PC-3 (cell line): ENCODE measurements at regions not wholly inside any gene's neighbourhood (a gene's known extent, or its start where the extent isn't known, plus 50 kb on each side); places are given as distances from the start of the nearest gene placed in this dataset.

Experiments used
- ATAC-seq: fragments of 200-7000 bp; cut with Tn5 transposase; 2 replicates; pipeline ENCODE4 v1.9.1; 2020; ENCODE audit warnings: mild to moderate bottlenecking, moderate library complexity
- BruUV-seq: library from RNA; stranded (reverse); fragments of 400-500 nt; replicated peaks from 2 replicates; lab custom pipeline; 2021; lab: Mats Ljungman, UMichigan
- CTCF ChIA-PET: fragments of 300-600 bp; sonication (Branson Sonifier 250); formaldehyde crosslinking; loops from one replicate; lab custom pipeline; 2022; ENCODE audit warnings: antibody characterized with exemption; lab: Charles Lee
- POLR2A ChIA-PET: fragments of 300-600 bp; sonication (Branson Sonifier 250); formaldehyde crosslinking; loops from one replicate; lab custom pipeline; 2022; ENCODE audit warnings: antibody characterized with exemption; ENCODE audit not compliant: unreplicated experiment; lab: Charles Lee
- DNase-seq: peaks from one replicate; pipeline ENCODE4 v3.0.0-alpha.2; 2015
- H2AFZ ChIP-seq: fragments of 300-600 bp; sonication (generic); 2 replicates; pipeline ENCODE4 v1.6.0; 2016; ENCODE audit warnings: antibody characterized with exemption, low read length
- H3F3A ChIP-seq: fragments of 300-600 bp; sonication (generic); one replicate; pipeline ENCODE4 v1.6.0; 2017; ENCODE audit warnings: antibody characterized with exemption, low read length, control low read depth, mild to moderate bottlenecking; ENCODE audit not compliant: unreplicated experiment
- H3K27ac ChIP-seq: fragments of 300-600 bp; sonication (generic); 2 replicates; pipeline ENCODE4 v1.5.1; 2016; ENCODE audit warnings: mild to moderate bottlenecking, low read length
- H3K27me3 ChIP-seq: fragments of 300-600 bp; sonication (generic); 2 replicates; pipeline ENCODE4 v1.6.1; 2016; ENCODE audit warnings: low read length, mixed read lengths
- H3K36me3 ChIP-seq: fragments of 300-600 bp; sonication (generic); 2 replicates; pipeline ENCODE4 v1.6.1; 2016; ENCODE audit warnings: low read depth, mixed run types, low read length, mixed read lengths
- H3K4me1 ChIP-seq: fragments of 300-600 bp; sonication (generic); 2 replicates; pipeline ENCODE4 v1.5.1; 2016; ENCODE audit warnings: low read length; ENCODE audit not compliant: insufficient read depth
- H3K4me2 ChIP-seq: fragments of 300-600 bp; sonication (generic); 2 replicates; pipeline ENCODE4 v1.6.0; 2016; ENCODE audit warnings: low read length
- H3K4me3 ChIP-seq: fragments of 300-600 bp; sonication (generic); 2 replicates; pipeline ENCODE4 v1.5.1; 2016; ENCODE audit warnings: mild to moderate bottlenecking, low read length, mixed read lengths
- H3K79me2 ChIP-seq: fragments of 300-600 bp; sonication (generic); 2 replicates; pipeline ENCODE4 v1.6.1; 2017; ENCODE audit warnings: low read length, mixed read lengths
- H3K9ac ChIP-seq: fragments of 300-600 bp; sonication (generic); 2 replicates; pipeline ENCODE4 v1.6.0; 2016; ENCODE audit warnings: mild to moderate bottlenecking, low read length
- H3K9me2 ChIP-seq: fragments of 300-600 bp; sonication (generic); replicated peaks from 2 replicates; pipeline ENCODE4 v1.6.1; 2016; ENCODE audit warnings: mixed run types, low read length, mixed read lengths
- H3K9me3 ChIP-seq: fragments of 300-600 bp; sonication (generic); 2 replicates; pipeline ENCODE4 v1.6.1; 2016; ENCODE audit warnings: low read length, mixed read lengths
- H4K20me1 ChIP-seq: fragments of 300-600 bp; sonication (generic); 2 replicates; pipeline ENCODE4 v1.6.1; 2016; ENCODE audit warnings: low read length, mixed read lengths
- CTCF ChIP-seq: fragments of 300-600 bp; sonication (generic); conservative IDR thresholded peaks from 2 replicates; pipeline ENCODE4 v1.5.1; 2017; ENCODE audit warnings: antibody characterized with exemption, low read depth, mild to moderate bottlenecking, low read length
- EZH2 ChIP-seq: fragments of 300-600 bp; sonication (generic); IDR thresholded peaks from one replicate; pipeline ENCODE4 v1.6.1; 2017; ENCODE audit warnings: antibody characterized with exemption, mild to moderate bottlenecking, low read length; ENCODE audit not compliant: unreplicated experiment
- EZH2phosphoT487 ChIP-seq: fragments of 300-600 bp; sonication (generic); IDR thresholded peaks from 2 replicates; pipeline ENCODE4 v1.6.1; 2018; ENCODE audit warnings: mild to moderate bottlenecking, antibody characterized with exemption, low read length, borderline replicate concordance
- intact Hi-C: fragments of 100-400 bp; cut with micrococcal nuclease; formaldehyde crosslinking; loops from 2 replicates; pipeline ENCODE4 v1.9.0; 2023

- no peaks in the 10 kb centered on the region for H4K20me1 ChIP-seq
- peaks cover 22% of the 10 kb centered on the region for H3K27me3 ChIP-seq
- no TSS peak for BruUV-seq
- no peak overlapping the region for H2AFZ ChIP-seq
- H3K4me2 ChIP-seq: no peak overlapping the region
- H3K9me3 ChIP-seq: no peaks in the 10 kb centered on the region
- H3F3A ChIP-seq: no peaks in the 10 kb centered on the region
- H3K4me3 ChIP-seq: no peak overlapping the region
- POLR2A ChIA-PET: no interaction called here
- no peak overlapping the region for H3K9ac ChIP-seq
- H3K27ac ChIP-seq: no peak overlapping the region
- CTCF ChIA-PET: no interaction called here
- no peaks in the 10 kb centered on the region for H3K9me2 ChIP-seq
- H3K4me1 ChIP-seq: no peaks in the 10 kb centered on the region
- DNase-seq (no peak), ATAC-seq (no peak)
- intact Hi-C loops: no loop called here
- no peak for TF ChIP-seq CTCF
- no peak for TF ChIP-seq EZH2
- TF ChIP-seq EZH2phosphoT487: no peak
- H3K36me3 ChIP-seq: no peaks in the 10 kb centered on the region
- no peaks in the 10 kb centered on the region for H3K79me2 ChIP-seq
Measured at GRCh38 chr9:135277219-135278201, 190.0 kb downstream of the OLFM1 start.

GRCh38 chr9:135278586-135278985 lies 191.1 kb downstream of the OLFM1 start:
- ATAC-seq: no peak
- Histone ChIP-seq H3K9me3 (no peaks in the 10 kb centered on the region), H3K36me3 (no peaks in the 10 kb centered on the region), H3F3A (no peaks in the 10 kb centered on the region), H3K4me3 (no peak overlapping the region), H3K9me2 (no peaks in the 10 kb centered on the region), H3K27me3 (peaks cover 27% of the 10 kb centered on the region), H3K4me2 (no peak overlapping the region), H3K79me2 (no peaks in the 10 kb centered on the region), H3K4me1 (no peaks in the 10 kb centered on the region), H3K27ac (no peak overlapping the region), H4K20me1 (no peaks in the 10 kb centered on the region), H2AFZ (no peak overlapping the region), H3K9ac (no peak overlapping the region)
- DNase-seq: no peak
- BruUV-seq: no TSS peak
- ChIA-PET CTCF (no interaction called here), POLR2A (no interaction called here)
- TF ChIP-seq EZH2phosphoT487: no peak
- TF ChIP-seq EZH2: no peak
- no peak for TF ChIP-seq CTCF
- intact Hi-C loops: no loop called here

- POLR2A ChIA-PET: no interaction called here
- intact Hi-C loops: no loop called here
- Histone ChIP-seq H3K4me1 (no peaks in the 10 kb centered on the region), H3F3A (no peaks in the 10 kb centered on the region), H3K36me3 (no peaks in the 10 kb centered on the region), H3K9me2 (no peaks in the 10 kb centered on the region), H3K27ac (no peak overlapping the region), H3K4me3 (no peak overlapping the region), H3K4me2 (no peak overlapping the region), H3K9ac (no peak overlapping the region), H3K27me3 (peaks cover 30% of the 10 kb centered on the region), H4K20me1 (no peaks in the 10 kb centered on the region), H2AFZ (no peak overlapping the region), H3K79me2 (no peaks in the 10 kb centered on the region), H3K9me3 (no peaks in the 10 kb centered on the region)
- TF ChIP-seq EZH2phosphoT487 (no peak), EZH2 (no peak), CTCF (no peak)
- ATAC-seq (no peak), DNase-seq (no peak)
- no TSS peak for BruUV-seq
- CTCF ChIA-PET: no interaction called here
Measured at GRCh38 chr9:135279385-135279784, 191.9 kb downstream of the OLFM1 start.
